HG02970 (cell line): ENCODE measurements at regions not wholly inside any gene's neighbourhood (a gene's known extent, or its start where the extent isn't known, plus 50 kb on each side); places are given as distances from the start of the nearest gene placed in this dataset.

ENCODE experiments used
- ATAC-seq: cut with Tn5 transposase; IDR thresholded peaks from one replicate; pipeline ENCODE4 v1.9.1; 2021; ENCODE audit warnings: mild to moderate bottlenecking, moderate library complexity, moderate number of reproducible peaks; ENCODE audit not compliant: unreplicated experiment, low FRiP score

- no peak for ATAC-seq
Observed at GRCh38 chr13:109646423-109646822, 140.0 kb downstream of the IRS2 start.

GRCh38 chr13:109645831-109646230, 140.6 kb downstream of the IRS2 start:
- no peak for ATAC-seq

- no peak for ATAC-seq
Observed at GRCh38 chr13:109644956-109645355, 141.4 kb downstream of the IRS2 start.

- ATAC-seq, result no peak
Observed at GRCh38 chr13:109644069-109644750, 142.2 kb downstream of the IRS2 start.

GRCh38 chr13:109642358-109642757, 144.0 kb downstream of the IRS2 start:
- ATAC-seq, result no peak

GRCh38 chr13:109636736-109637135, 149.6 kb downstream of the IRS2 start:
- ATAC-seq, result no peak

- no peak for ATAC-seq
Observed at GRCh38 chr13:109631069-109631468, 155.3 kb downstream of the IRS2 start.

GRCh38 chr13:109630271-109630670, 156.1 kb downstream of the IRS2 start:
- no peak for ATAC-seq

- no peak for ATAC-seq
Observed at GRCh38 chr13:109629737-109630136, 156.6 kb downstream of the IRS2 start.

- no peak for ATAC-seq
Observed at GRCh38 chr13:109628251-109628699, 158.1 kb downstream of the IRS2 start.

- ATAC-seq, result no peak
Observed at GRCh38 chr13:109627649-109628048, 158.7 kb downstream of the IRS2 start.

- no peak for ATAC-seq
Observed at GRCh38 chr13:109626386-109627171, 159.8 kb downstream of the IRS2 start.

GRCh38 chr13:109625156-109625555, 161.2 kb downstream of the IRS2 start:
- ATAC-seq, result no peak

- ATAC-seq, result no peak
Observed at GRCh38 chr13:109622006-109622405, 164.4 kb downstream of the IRS2 start.

GRCh38 chr13:109615721-109616420, 170.5 kb downstream of the IRS2 start:
- no peak for ATAC-seq

GRCh38 chr13:109611912-109612691, 174.3 kb downstream of the IRS2 start:
- ATAC-seq, result no peak

- ATAC-seq, result no peak
Observed at GRCh38 chr13:109610517-109610916, 175.9 kb downstream of the IRS2 start.

- no peak for ATAC-seq
Observed at GRCh38 chr13:109608503-109608902, 177.9 kb downstream of the IRS2 start.

- no peak for ATAC-seq
Observed at GRCh38 chr13:109608059-109608458, 178.3 kb downstream of the IRS2 start.

GRCh38 chr13:109606520-109606919, 179.9 kb downstream of the IRS2 start:
- ATAC-seq, result no peak
